HepG2 (cell line): ENCODE measurements at regions not wholly inside any gene's neighbourhood (a gene's known extent, or its start where the extent isn't known, plus 50 kb on each side); places are given as distances from the start of the nearest gene placed in this dataset.

Experiments used
- ATAC-seq: fragments of 200-7000 bp; cut with Tn5 transposase; 3 replicates; pipeline ENCODE4 v1.9.1; 2020; ENCODE audit warnings: mild to moderate bottlenecking, moderate library complexity
- BruUV-seq: library from RNA; stranded (reverse); fragments of 400-500 nt; replicated peaks from 2 replicates; lab custom pipeline; 2021; lab: Mats Ljungman, UMichigan
- CTCF ChIA-PET: fragments of 300-600 bp; formaldehyde crosslinking; extraction: SDS; loops from one replicate; lab custom pipeline; 2021; ENCODE audit warnings: low total read pairs, inconsistent platforms, low intra/inter-chr PET ratio; lab: Yijun Ruan, JAX
- POLR2A ChIA-PET: fragments of 350-600 bp; sonication (Branson Sonifier 250); formaldehyde crosslinking; loops from one replicate; lab custom pipeline; 2020; ENCODE audit warnings: antibody characterized with exemption, inconsistent platforms; lab: Yijun Ruan, JAX
- DNase-seq: peaks from one replicate; pipeline ENCODE4 v3.0.0-alpha.2; 2015; ENCODE audit warnings: low spot score
- FAIRE-seq: peaks from 3 replicates; lab custom pipeline; 2011; peaks lifted over from hg19 to GRCh38; lab: Jason Lieb, UNC
- H2AFZ ChIP-seq: one replicate; pipeline ENCODE4 v1.6.1; 2011; ENCODE audit warnings: low read length, inconsistent platforms
- H3K27ac ChIP-seq: fragments of 300-600 bp; 3 replicates; pipeline ENCODE4 v1.8.0; 2011; ENCODE audit warnings: mixed run types, mild to moderate bottlenecking, mixed read lengths, low read length, inconsistent platforms; ENCODE audit not compliant: insufficient read depth; ENCODE audit errors: extremely low read length
- H3K27me3 ChIP-seq, 2 experiments: fragments of 200-600 bp in 1 of 2; 2 replicates in 1 of 2; 3 replicates in 1 of 2; pipeline versions ENCODE4 v1.6.0 to v1.8.0; 2011; ENCODE audit warnings: low read length in 2 of 2, mild to moderate bottlenecking in 2 of 2, moderate library complexity in 2 of 2, inconsistent platforms in 1 of 2; ENCODE audit not compliant: insufficient read depth in 2 of 2, control insufficient read depth in 1 of 2
- H3K36me3 ChIP-seq, 2 experiments: fragments of 200-600 bp in 1 of 2; replicated peaks in 1 of 2; 2 replicates in 1 of 2; 3 replicates in 1 of 2; pipeline versions ENCODE4 v1.5.1 to v1.8.0; 2011; ENCODE audit warnings: low read length in 2 of 2, inconsistent platforms in 1 of 2; ENCODE audit not compliant: insufficient read depth in 2 of 2, control insufficient read depth in 1 of 2
- H3K4me1 ChIP-seq: 2 replicates; pipeline ENCODE4 v1.5.1; 2012; ENCODE audit warnings: low read length, inconsistent platforms; ENCODE audit not compliant: insufficient read depth
- H3K4me2 ChIP-seq: 2 replicates; pipeline ENCODE4 v1.6.0; 2011; ENCODE audit warnings: low read depth, low read length, inconsistent platforms
- H3K4me3 ChIP-seq, 3 experiments: fragments of 200-600 bp in 1 of 3; sonication (generic), shearing (Covaris generic) in 1 of 3; replicated peaks in 1 of 3; 2 replicates each; pipeline ENCODE4 v1.5.1; 2011 to 2016; ENCODE audit warnings: low read length in 3 of 3, inconsistent platforms in 2 of 3, low read depth in 2 of 3, mild to moderate bottlenecking in 2 of 3, control low read depth in 1 of 3, mixed read lengths in 1 of 3; ENCODE audit not compliant: insufficient read depth in 1 of 3
- H3K79me2 ChIP-seq: one replicate; pipeline ENCODE4 v1.6.1; 2011; ENCODE audit warnings: low read length, inconsistent platforms; ENCODE audit not compliant: insufficient read depth
- H3K9ac ChIP-seq: 2 replicates; pipeline ENCODE4 v1.6.0; 2011; ENCODE audit warnings: mild to moderate bottlenecking, low read depth, low read length, inconsistent platforms; ENCODE audit not compliant: insufficient read depth
- H3K9me3 ChIP-seq: 2 replicates; pipeline ENCODE4 v1.5.1; 2012; ENCODE audit warnings: mild to moderate bottlenecking, low read length
- H4K20me1 ChIP-seq: 2 replicates; pipeline ENCODE4 v1.6.0; 2011; ENCODE audit warnings: inconsistent platforms, mild to moderate bottlenecking, low read length, moderate library complexity; ENCODE audit not compliant: insufficient read depth
- DDIT3 ChIP-seq: sonication (generic); formaldehyde crosslinking; IDR thresholded peaks from 2 replicates; pipeline ENCODE4 v1.4.0; 2020; ENCODE audit warnings: mild to moderate bottlenecking, missing genetic modification reagents
- IKZF4 ChIP-seq: sonication (generic); formaldehyde crosslinking; IDR thresholded peaks from 2 replicates; pipeline ENCODE4 v1.5.1; 2020; ENCODE audit warnings: borderline replicate concordance, mild to moderate bottlenecking, low read depth, missing genetic modification reagents; ENCODE audit errors: not compliant biosample characterization
- NCOA5 ChIP-seq: sonication (generic); formaldehyde crosslinking; IDR thresholded peaks from 2 replicates; pipeline ENCODE4 v1.4.0; 2020; ENCODE audit warnings: missing genetic modification reagents
- NFIB ChIP-seq: sonication (generic); formaldehyde crosslinking; IDR thresholded peaks from 2 replicates; pipeline ENCODE4 v1.9.0; 2021; ENCODE audit warnings: missing genetic modification reagents, mild to moderate bottlenecking, borderline replicate concordance
- SP1 ChIP-seq, 2 experiments: fragments of 450-650 bp in 1 of 2; sonication (generic) in 1 of 2; formaldehyde crosslinking in 1 of 2; IDR thresholded peaks; 2 replicates each; pipeline versions ENCODE4 v1.4.0 to v1.6.1; 2016 to 2020; ENCODE audit warnings: missing genetic modification reagents in 1 of 2
- ZNF235 ChIP-seq: sonication (generic); formaldehyde crosslinking; IDR thresholded peaks from 2 replicates; pipeline ENCODE4 v1.8.1; 2023; ENCODE audit warnings: mild to moderate bottlenecking, missing genetic modification reagents, borderline replicate concordance
- ZNF784 ChIP-seq: sonication (generic); formaldehyde crosslinking; IDR thresholded peaks from 2 replicates; pipeline ENCODE4 v1.5.1; 2020; ENCODE audit warnings: missing genetic modification reagents, mild to moderate bottlenecking, borderline replicate concordance
- ZNF850 ChIP-seq: sonication (generic); formaldehyde crosslinking; conservative IDR thresholded peaks from 2 replicates; pipeline ENCODE4 v1.9.0; 2021; ENCODE audit warnings: mild to moderate bottlenecking, missing genetic modification reagents
- WGBS: methylation state at CpG from one replicate; pipeline ENCODE4 v1.1.6; 2017; ENCODE audit warnings: low lambda C conversion rate; 5-methylcytosine and 5-hydroxymethylcytosine counted together
- in situ Hi-C: cut with HindIII; loops from 2 replicates; pipeline ENCODE4 v1.10.0; 2017; ENCODE audit warnings: low pct_unique_long_range_greater_than_20kb; ENCODE audit not compliant: extremely low pct_ligation_motif_present
- intact Hi-C: fragments of 100-400 bp; cut with micrococcal nuclease; formaldehyde crosslinking; loops from one replicate; pipeline ENCODE4 v1.10.0; 2022; ENCODE audit not compliant: unreplicated experiment
- TF ChIP-seq, protein P1 (sequence below): IDR thresholded peaks from 2 replicates; pipeline ENCODE4 v1.6.1; 2016; ENCODE audit warnings: low read depth, missing genetic modification reagents, missing compliant biosample characterization
- TF ChIP-seq, protein P2 (sequence below): sonication (generic); formaldehyde crosslinking; IDR thresholded peaks from 2 replicates; pipeline ENCODE4 v1.5.0; 2020; ENCODE audit warnings: missing genetic modification reagents

GRCh38 chr12:17661250-17661649 lies 428.7 kb downstream of the RERGL start:
- no peak for ATAC-seq
- no peak overlapping the region for H3K9ac ChIP-seq
- TF ChIP-seq NFIB (CRISPR knock-in tag): no peak
- TF ChIP-seq, protein P1, sequence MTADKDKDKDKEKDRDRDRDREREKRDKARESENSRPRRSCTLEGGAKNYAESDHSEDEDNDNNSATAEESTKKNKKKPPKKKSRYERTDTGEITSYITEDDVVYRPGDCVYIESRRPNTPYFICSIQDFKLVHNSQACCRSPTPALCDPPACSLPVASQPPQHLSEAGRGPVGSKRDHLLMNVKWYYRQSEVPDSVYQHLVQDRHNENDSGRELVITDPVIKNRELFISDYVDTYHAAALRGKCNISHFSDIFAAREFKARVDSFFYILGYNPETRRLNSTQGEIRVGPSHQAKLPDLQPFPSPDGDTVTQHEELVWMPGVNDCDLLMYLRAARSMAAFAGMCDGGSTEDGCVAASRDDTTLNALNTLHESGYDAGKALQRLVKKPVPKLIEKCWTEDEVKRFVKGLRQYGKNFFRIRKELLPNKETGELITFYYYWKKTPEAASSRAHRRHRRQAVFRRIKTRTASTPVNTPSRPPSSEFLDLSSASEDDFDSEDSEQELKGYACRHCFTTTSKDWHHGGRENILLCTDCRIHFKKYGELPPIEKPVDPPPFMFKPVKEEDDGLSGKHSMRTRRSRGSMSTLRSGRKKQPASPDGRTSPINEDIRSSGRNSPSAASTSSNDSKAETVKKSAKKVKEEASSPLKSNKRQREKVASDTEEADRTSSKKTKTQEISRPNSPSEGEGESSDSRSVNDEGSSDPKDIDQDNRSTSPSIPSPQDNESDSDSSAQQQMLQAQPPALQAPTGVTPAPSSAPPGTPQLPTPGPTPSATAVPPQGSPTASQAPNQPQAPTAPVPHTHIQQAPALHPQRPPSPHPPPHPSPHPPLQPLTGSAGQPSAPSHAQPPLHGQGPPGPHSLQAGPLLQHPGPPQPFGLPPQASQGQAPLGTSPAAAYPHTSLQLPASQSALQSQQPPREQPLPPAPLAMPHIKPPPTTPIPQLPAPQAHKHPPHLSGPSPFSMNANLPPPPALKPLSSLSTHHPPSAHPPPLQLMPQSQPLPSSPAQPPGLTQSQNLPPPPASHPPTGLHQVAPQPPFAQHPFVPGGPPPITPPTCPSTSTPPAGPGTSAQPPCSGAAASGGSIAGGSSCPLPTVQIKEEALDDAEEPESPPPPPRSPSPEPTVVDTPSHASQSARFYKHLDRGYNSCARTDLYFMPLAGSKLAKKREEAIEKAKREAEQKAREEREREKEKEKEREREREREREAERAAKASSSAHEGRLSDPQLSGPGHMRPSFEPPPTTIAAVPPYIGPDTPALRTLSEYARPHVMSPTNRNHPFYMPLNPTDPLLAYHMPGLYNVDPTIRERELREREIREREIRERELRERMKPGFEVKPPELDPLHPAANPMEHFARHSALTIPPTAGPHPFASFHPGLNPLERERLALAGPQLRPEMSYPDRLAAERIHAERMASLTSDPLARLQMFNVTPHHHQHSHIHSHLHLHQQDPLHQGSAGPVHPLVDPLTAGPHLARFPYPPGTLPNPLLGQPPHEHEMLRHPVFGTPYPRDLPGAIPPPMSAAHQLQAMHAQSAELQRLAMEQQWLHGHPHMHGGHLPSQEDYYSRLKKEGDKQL (CRISPR knock-in tag): no peak
- TF ChIP-seq NCOA5 (CRISPR knock-in tag): no peak
- TF ChIP-seq DDIT3: no peak
- no peak for TF ChIP-seq ZNF235 (CRISPR knock-in tag)
- no peak for TF ChIP-seq ZNF850 (CRISPR knock-in tag)
- TF ChIP-seq, protein P2, sequence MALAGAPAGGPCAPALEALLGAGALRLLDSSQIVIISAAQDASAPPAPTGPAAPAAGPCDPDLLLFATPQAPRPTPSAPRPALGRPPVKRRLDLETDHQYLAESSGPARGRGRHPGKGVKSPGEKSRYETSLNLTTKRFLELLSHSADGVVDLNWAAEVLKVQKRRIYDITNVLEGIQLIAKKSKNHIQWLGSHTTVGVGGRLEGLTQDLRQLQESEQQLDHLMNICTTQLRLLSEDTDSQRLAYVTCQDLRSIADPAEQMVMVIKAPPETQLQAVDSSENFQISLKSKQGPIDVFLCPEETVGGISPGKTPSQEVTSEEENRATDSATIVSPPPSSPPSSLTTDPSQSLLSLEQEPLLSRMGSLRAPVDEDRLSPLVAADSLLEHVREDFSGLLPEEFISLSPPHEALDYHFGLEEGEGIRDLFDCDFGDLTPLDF (CRISPR knock-in tag): no peak
- no peak for TF ChIP-seq SP1 (IDR thresholded peaks at IDR 0.05)
- TF ChIP-seq SP1 (CRISPR knock-in tag; IDR thresholded peaks at IDR 0.05): no peak
- no peak for TF ChIP-seq IKZF4 (CRISPR knock-in tag)
- no peak for TF ChIP-seq ZNF784 (CRISPR knock-in tag)
- H3K4me2 ChIP-seq: no peak overlapping the region
- ChIA-PET POLR2A (no interaction called here), CTCF (no interaction called here)
- H3K9me3 ChIP-seq: no peaks in the 10 kb centered on the region
- intact Hi-C loops (no loop called here), in situ Hi-C loops (no loop called here)
- H3K79me2 ChIP-seq: no peaks in the 10 kb centered on the region
- DNase-seq: no peak
- no peak for FAIRE-seq
- H3K36me3 ChIP-seq: no peaks in the 10 kb centered on the region
- H3K27me3 ChIP-seq: no peaks in the 10 kb centered on the region
- no peaks in the 10 kb centered on the region for H4K20me1 ChIP-seq
- 0% methylated on average over 1 of the region's 1 CpG for WGBS
- no peak overlapping the region for H3K4me3 ChIP-seq
- no peaks in the 10 kb centered on the region for H3K4me1 ChIP-seq
- H3K27ac ChIP-seq: no peak overlapping the region
- no TSS peak for BruUV-seq
- no peak overlapping the region for H2AFZ ChIP-seq
